Activated T-cell treated with anti-CD3 and anti-CD28 coated beads for 4 hours (primary cell): ENCODE measurements at regions not wholly inside any gene's neighbourhood (a gene's known extent, or its start where the extent isn't known, plus 50 kb on each side); places are given as distances from the start of the nearest gene placed in this dataset.
"Not testable (repeated sequence)": the region's sequence is repeated elsewhere in the genome, so short reads cannot be mapped to it uniquely, and the experiment has no call there.

Experiments used
- DNase-seq: peaks from one replicate; pipeline ENCODE4 v3.0.0-alpha.2; 2020

DNA sequence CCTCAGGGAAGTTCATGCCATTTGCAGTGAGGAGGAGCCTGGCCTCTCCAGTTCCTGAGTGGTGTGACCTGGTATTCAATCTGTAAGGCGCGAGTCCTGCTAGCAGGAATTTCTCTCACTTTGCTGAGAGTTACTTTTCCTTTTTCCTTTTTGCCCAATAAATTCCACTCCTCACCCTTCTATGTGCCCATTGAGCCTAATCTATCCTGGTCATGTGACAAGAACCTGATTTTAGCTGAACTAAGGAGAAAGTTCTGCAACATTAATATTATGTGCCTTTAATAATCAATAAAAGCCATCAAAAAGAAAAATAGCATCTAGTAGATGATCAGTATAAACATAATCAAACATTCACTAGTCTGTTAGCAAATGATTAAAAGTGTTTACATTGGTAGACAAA, 136.1 kb upstream of the POGK start:
- no peak for DNase-seq

- no peak for DNase-seq
Observed at GRCh38 chr1:166703726-166704462, 135.4 kb upstream of the POGK start.

DNA sequence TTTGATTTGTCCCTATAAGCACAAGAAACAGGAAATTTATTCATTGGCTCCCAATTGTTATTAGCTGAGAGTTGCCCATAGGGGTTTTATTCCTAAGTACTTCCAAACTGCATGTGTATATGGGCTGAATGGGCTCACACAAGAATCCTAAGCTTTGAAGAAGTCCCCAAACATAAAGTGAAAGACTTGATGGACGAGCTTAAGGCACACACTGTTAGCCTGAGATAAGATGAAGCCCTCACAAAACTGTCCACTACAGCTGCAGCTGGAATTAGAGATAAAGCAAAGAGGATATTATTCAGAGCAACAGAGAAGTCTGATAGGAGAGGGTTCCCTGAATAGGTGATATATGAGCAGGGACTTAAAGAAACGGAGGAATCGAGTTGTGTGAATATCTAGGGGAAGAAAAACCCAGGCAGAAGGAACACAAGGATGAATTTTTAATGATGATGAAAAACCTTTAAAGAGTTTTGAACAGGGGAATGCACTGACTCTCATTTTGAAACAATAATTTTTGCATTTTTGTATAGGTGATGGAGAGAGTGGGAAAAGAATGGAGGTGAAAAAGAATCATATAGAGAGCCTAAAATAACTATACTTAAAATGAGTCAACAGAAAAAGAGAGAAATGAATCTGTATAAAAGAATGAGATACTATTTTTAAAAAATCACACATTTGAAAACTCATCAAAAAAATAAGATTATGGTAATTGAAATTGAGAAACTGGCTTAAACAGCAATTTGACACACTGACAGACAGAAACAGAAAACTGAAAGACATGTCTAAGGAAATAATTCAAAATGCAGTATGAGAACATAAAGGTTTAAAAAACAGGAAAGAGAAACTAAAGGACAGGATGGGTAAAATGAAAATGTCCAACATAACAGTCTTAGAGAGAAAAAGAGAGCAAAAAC, 133.6 kb upstream of the POGK start:
- no peak for DNase-seq

- DNase-seq: no peak
Observed at GRCh38 chr1:166716620-166717019, 122.7 kb upstream of the POGK start.

DNA sequence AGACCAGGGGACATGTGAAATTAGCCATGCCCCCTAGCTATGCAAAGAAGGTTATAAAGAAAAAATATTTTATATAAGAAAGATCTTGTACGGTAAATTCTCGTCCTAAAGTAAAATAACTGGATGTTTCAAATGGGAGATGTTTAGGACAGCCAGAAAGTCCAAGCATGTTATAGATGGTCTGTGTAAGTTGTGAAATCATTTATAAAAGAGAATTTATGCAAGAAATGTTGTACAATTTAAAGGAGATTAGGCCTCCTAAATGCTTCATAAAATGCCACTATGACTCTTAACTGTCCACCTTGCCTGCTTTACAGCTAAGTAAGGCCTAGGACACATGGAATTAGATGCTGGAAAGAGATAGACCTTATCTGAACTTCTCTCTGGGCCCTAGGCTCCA, 118.1 kb upstream of the POGK start:
- no peak for DNase-seq

DNA sequence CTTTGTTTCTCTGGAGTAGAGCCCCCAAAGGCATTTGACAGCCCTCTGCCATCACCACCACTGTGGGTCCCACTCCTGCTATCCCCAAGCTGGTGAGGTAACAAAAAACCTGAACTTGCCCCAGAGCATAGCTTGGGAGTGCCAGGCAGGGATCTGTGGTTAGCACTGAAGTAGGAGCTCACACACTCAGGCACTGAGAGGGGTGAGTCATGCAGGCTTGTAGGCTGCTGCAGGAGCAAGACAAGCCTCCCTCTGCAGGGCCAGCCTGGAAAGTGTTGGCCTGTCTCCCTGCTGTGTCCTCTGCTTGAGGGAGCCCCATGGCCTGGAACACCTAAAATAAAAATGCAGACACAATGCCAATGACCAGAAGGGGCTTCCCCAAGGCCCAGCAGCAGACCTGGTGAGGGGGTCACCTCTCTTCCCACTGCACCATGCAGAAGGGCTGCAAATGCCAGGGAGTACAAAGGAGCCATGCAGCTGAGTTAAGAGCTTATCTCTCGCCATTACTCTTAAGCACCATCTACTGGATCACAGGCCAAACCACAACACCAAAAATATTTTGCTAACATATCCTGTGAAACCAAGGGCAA, 108.9 kb upstream of the POGK start:
- DNase-seq: no peak

DNA sequence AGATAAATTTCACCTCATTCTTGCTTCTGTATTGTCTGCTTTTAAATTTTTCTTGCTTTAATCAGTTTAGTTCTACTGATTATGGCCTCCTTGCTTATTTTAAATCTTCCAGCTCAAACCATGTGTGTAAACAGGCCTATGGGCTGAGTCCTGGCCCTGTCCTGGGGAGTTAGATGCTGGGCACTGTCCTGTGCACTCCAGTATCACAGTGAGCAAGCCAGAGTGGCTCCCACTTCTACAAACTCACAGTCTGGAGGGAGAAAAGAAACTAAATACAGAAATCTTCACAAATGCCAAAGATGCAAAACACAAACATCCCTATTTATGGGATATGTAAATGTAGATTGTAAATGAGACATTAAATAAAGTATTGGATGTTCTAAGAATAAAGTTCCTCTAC, 101.1 kb upstream of the POGK start:
- no peak for DNase-seq

- DNase-seq: no peak
Observed at GRCh38 chr1:166738873-166739272, 100.4 kb upstream of the POGK start.

DNA sequence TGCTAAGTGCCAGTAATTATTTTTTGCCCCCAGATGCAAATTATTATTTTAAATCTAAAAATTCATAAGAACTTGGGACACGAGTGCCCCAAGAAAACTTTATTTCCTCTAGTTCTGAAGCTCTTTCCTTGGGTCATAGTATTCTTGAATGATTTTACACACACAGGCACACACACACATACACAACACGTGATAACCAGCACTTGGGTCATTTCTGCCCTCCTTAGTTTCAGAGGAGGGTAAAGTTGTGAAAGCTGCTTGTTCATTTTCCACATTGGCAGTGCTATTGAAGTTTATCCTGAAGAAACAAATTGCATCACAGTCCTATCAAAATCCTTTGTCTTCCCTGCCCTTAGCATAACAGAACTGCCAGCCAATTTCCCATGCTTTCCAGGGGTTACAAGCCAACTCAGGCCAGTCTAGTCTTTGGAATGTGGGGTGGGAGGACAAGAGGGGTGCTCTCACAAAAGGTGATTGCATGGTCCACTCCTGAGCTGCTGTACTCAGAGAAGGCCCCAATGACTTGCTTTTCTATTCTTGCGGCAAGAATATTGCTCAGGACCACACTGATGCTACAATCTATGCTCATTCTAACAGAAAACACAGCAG, 98.5 kb upstream of the POGK start:
- DNase-seq: no peak

DNA sequence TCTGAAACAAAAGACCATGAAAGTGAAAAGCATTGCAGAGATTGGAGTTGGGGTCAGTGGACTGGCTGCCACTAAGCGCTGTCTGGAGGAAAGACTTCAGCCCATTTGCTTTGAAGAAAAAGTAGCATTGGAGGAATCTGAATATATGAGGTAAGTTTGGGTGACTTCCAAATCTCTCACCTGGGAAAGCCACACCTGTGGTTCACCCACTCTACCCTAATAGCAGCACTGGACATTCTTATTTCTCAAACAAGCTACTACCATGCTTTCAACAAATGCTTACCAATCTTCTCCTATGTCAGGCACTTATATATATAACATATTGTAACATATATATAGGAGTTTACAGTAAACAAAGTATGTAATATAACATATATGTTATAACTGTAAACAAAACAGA, 76.0 kb upstream of the POGK start:
- DNase-seq: no peak

DNA sequence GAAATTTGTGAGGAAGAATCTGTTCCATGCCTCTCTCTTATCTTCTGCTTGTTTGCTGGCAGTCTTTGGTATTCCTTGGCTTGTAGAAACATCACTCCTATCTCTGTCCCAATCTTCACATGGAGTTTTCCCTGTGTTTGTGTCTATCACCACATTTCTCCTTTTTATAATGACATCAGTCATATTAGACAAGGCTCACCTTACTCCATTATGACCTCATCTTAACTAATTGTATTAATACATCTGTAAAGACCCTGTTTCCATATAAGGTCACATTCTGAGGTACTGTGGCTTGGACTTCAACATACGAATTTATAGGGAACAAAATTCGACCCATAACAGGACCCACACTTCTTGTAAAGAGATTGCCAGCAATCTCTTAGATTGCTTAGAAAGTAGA, 72.3 kb upstream of the POGK start:
- no peak for DNase-seq

DNA sequence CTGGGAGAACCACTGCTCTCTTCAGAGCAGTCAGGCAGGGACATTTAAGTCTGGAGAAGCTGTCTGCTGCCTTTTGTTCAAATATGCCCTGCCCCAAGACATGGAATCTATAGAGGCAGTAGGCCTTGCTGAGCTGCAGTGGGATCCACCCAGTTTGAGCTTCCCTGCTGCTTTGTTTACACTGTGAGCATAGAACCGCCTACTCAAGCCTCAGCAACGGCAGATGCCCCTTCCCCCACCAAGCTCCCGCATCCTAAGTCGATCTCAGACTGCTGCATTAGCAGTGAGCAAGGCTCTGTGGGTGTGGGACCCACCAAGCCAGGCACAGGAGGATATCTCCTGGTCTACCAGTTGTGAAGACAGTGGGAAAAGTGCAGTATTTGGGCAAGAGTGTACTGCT, 54.6 kb upstream of the POGK start:
- DNase-seq: not testable (repeated sequence)

DNA sequence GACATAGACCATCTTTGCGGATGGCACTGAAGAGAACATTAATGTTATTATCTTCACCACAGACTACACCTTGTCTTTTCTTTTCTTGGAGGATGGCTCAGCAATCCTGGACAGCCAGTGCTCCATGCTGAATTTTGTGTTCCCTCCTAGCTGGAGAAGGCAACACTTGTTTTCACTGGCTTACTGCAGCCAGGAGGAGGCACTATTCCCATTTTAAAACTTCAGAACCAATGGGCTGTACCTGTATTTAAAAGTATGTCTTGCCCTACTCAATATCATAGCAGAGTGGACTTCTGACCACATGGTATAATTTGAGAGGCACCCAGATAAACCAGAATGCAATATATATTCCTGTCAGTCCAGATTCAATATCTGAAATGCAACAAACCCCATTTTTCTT, 53.3 kb upstream of the POGK start:
- no peak for DNase-seq

- DNase-seq: no peak
Observed at GRCh38 chr1:166789286-166789685, 50.0 kb upstream of the POGK start.
